Common myeloid progenitor, CD34-positive (primary cell): ENCODE measurements at regions not wholly inside any gene's neighbourhood (a gene's known extent, or its start where the extent isn't known, plus 50 kb on each side); places are given as distances from the start of the nearest gene placed in this dataset.

Experiments used
- CTCF ChIA-PET: fragments of 350-600 bp; sonication (Branson Sonifier 250); formaldehyde crosslinking; loops from one replicate; lab custom pipeline; 2021; ENCODE audit warnings: antibody characterized with exemption; lab: Charles Lee
- POLR2A ChIA-PET: fragments of 350-600 bp; sonication (Branson Sonifier 250); formaldehyde crosslinking; loops from one replicate; lab custom pipeline; 2021; ENCODE audit warnings: antibody characterized with exemption; lab: Charles Lee
- DNase-seq, 3 donors: peaks; one replicate each; pipeline versions ENCODE4 v3.0.0 to v3.0.0-alpha.2; 2013
- H3K27ac ChIP-seq, 2 experiments: 1 replicate in 1 of 2; 2 replicates in 1 of 2; pipeline ENCODE4 v1.7.0; 2013; ENCODE audit warnings: inconsistent platforms in 2 of 2, low read length in 2 of 2, mild to moderate bottlenecking in 2 of 2, low read depth in 1 of 2, moderate library complexity in 1 of 2; ENCODE audit not compliant: severe bottlenecking in 2 of 2, insufficient read depth in 1 of 2, poor library complexity in 1 of 2
- H3K27me3 ChIP-seq, 5 experiments: replicated peaks in 2 of 5; 1 replicate in 3 of 5; 2 replicates in 2 of 5; pipeline versions ENCODE4 v1.6.1 to v1.7.0; 2013; ENCODE audit warnings: low read length in 4 of 5, mild to moderate bottlenecking in 2 of 5, moderate library complexity in 2 of 5, inconsistent platforms in 1 of 5; ENCODE audit not compliant: insufficient read depth in 5 of 5, control insufficient read depth in 4 of 5
- H3K36me3 ChIP-seq, 4 experiments: 1 replicate in 2 of 4; 2 replicates in 2 of 4; pipeline versions ENCODE4 v1.6.1 to v1.7.0; 2013; ENCODE audit warnings: low read length in 3 of 4, control low read depth in 1 of 4, mild to moderate bottlenecking in 1 of 4; ENCODE audit not compliant: control insufficient read depth in 4 of 4, insufficient read depth in 4 of 4
- H3K4me1 ChIP-seq, 4 experiments: 1 replicate in 3 of 4; 2 replicates in 1 of 4; pipeline versions ENCODE4 v1.6.1 to v1.7.1; 2013; ENCODE audit warnings: low read length in 3 of 4, mild to moderate bottlenecking in 3 of 4, control low read depth in 1 of 4, inconsistent platforms in 1 of 4, moderate library complexity in 1 of 4; ENCODE audit not compliant: control insufficient read depth in 4 of 4, insufficient read depth in 4 of 4; ENCODE audit errors: control extremely low read depth in 1 of 4
- H3K4me3 ChIP-seq, 7 experiments: 1 replicate in 4 of 7; 2 replicates in 3 of 7; pipeline versions ENCODE4 v1.5.1 to v1.7.0; 2013; ENCODE audit warnings: mild to moderate bottlenecking in 7 of 7, low read length in 6 of 7, moderate library complexity in 6 of 7, inconsistent platforms in 2 of 7, low read depth in 2 of 7, control low read depth in 1 of 7; ENCODE audit not compliant: insufficient read depth in 4 of 7, control insufficient read depth in 1 of 7; ENCODE audit errors: extremely low read depth in 1 of 7
- H3K9me3 ChIP-seq, 5 experiments: 1 replicate in 4 of 5; 2 replicates in 1 of 5; pipeline versions ENCODE4 v1.6.1 to v1.7.1; 2013; ENCODE audit warnings: low read length in 4 of 5, mild to moderate bottlenecking in 2 of 5, inconsistent platforms in 1 of 5, low read depth in 1 of 5, moderate library complexity in 1 of 5; ENCODE audit not compliant: control insufficient read depth in 4 of 5, insufficient read depth in 2 of 5; ENCODE audit errors: control extremely low read depth in 1 of 5
- WGBS: methylation state at CpG from one replicate; pipeline ENCODE4 v1.1.5; 2013; ENCODE audit not compliant: insufficient coverage; 5-methylcytosine and 5-hydroxymethylcytosine counted together

DNA sequence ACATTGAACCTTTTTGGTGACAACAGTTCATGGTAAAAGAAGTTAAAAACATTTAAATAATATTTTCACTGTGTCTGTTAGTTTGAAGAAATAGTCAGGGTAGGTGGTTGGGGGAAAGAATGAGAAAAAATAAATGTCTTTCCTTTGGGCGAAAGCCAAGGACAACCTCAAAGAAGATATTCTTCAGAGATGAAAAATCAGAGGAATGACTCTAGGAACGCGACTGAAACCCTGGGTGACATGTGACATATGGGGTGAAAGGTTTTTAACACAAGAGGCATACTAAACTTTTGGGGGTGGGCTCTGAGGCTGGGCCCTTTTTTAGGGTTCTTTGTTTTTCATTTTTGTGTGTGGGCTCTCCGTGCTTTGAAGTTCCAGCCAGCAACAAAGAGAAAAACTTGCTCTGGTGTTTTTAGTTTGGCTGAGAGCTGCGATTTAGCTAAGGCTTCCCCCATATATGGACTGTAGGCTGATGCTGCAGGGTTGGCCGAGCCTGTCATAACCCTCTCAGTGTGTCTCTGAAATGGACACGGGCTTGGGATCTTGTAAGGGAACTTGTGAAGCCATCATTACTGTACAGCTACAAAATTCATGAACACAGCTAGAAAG, 610.1 kb upstream of the ARID1B start:
- ChIA-PET CTCF (no interaction called here), POLR2A (no interaction called here)
- H3K27me3 ChIP-seq, result no peaks in the 10 kb centered on the region
- peak overlapping the region; percentile 65 to 71 for H3K27ac ChIP-seq
- peaks cover 0 to 5% (median 2%) of the 10 kb centered on the region in 4 experiments for H3K36me3 ChIP-seq
- H3K4me3 ChIP-seq, result peak overlapping the region in 1 of 7 experiments; percentile 8
- H3K4me1 ChIP-seq, result peaks cover 16 to 60% (median 35%) of the 10 kb centered on the region in 4 experiments
- H3K9me3 ChIP-seq, result no peaks in the 10 kb centered on the region
- DNase-seq, result no peak
- 87% methylated on average over 6 of the region's 7 CpGs for WGBS

DNA sequence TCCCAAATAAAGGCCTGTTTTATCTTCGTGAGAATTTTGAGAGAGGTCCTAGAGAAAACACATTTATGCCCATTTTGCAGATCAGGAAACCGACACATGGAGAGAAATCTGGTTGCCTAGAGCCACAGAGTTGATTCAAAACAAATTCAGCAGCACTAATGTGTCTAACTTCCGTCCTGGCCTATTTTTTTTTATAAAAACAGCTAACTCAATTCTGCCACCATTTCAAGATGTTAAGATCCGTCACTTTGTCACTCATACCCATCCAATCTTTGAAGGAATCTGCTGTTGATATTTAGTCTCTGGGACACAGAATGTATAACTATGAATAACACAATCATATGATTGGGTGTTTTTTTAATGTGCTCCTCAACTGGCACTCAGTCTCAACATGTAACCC, 611.1 kb upstream of the ARID1B start:
- 90% methylated on average over 2 of the region's 4 CpGs for WGBS
- peak overlapping the region in 1 of 2 experiments; percentile 9 for H3K27ac ChIP-seq
- ChIA-PET POLR2A (no interaction called here), CTCF (interaction anchor here (1.3 kb wide), 1 partner anchor 17 kb away, joined by 3 read pairs; no protein-coding TSS in a partner anchor)
- H3K27me3 ChIP-seq, result no peaks in the 10 kb centered on the region
- H3K4me3 ChIP-seq, result no peak overlapping the region
- peaks cover 0 to 5% (median 2%) of the 10 kb centered on the region in 4 experiments for H3K36me3 ChIP-seq
- H3K4me1 ChIP-seq, result peaks cover 23 to 69% (median 41%) of the 10 kb centered on the region in 4 experiments
- no peaks in the 10 kb centered on the region for H3K9me3 ChIP-seq
- no peak for DNase-seq

DNA sequence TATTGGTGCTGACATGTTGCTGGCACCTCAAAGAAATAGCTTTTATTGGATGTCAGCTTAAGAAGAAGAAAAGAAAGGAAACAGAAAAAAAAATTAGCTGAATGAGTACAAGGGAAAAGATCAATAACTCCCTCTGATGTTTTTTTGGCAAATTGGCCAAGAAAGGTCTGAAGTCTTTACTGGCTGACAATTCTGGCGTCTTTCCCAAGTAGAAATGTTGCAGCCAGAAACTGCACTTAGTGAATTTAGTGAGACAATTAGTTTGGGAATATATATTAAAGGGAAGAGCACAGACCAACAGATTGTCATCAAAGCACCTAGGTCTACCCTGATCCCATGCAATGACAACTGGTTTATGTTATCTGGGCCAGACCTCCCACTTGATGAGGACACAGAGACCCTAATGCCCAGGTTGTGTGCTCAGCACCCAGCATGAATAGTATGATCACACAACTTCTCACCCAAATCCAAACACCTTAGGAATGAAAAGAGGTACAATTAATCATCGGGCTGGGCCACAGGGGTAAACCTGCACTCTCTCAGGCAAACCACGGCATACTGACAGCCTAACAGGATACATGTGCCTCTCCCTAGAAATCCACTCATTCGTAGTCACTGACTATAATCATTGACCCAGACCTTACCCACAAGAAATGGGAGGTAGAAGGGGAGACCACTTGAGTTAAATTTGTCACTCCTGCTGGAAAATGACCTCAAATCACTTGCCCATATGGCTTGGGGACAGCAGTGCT, 612.3 kb upstream of the ARID1B start:
- Histone ChIP-seq H3K4me1 (peaks cover 32 to 79% (median 45%) of the 10 kb centered on the region in 4 experiments), H3K27me3 (no peaks in the 10 kb centered on the region), H3K27ac (peak overlapping the region; percentile 14 to 33), H3K9me3 (no peaks in the 10 kb centered on the region), H3K36me3 (peaks cover 0 to 5% (median 2%) of the 10 kb centered on the region in 4 experiments), H3K4me3 (peak overlapping the region in 1 of 7 experiments; percentile 25)
- WGBS, result 46% methylated on average over 4 of the region's 4 CpGs
- peak in 2 of 3 donors; percentile 72 to 83 for DNase-seq
- POLR2A ChIA-PET, result no interaction called here
- CTCF ChIA-PET, result interaction anchor here (1.0 to 1.3 kb wide), 2 partner anchors 18 to 44 kb away, joined by 3 read pairs; no protein-coding TSS in a partner anchor

DNA sequence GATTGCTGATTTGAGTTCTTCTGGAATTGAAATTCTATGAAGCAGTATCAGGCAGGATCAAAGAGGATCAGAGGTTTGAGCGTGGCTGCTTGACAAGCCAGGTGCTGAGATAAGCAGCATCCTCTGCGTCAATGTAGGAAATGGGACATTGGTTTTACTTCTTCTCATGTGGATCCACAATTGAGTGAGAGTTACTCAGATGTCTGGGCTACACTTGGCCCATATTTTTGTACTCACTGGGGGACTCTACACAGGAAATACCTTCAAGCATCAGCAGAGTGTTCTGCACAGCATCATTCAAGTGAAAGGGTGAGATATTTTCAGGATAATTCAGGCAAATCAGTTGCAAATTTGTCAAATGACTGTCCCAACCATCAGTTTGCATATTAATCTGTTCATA, 613.9 kb upstream of the ARID1B start:
- H3K4me1 ChIP-seq, result peaks cover 26 to 87% (median 47%) of the 10 kb centered on the region in 4 experiments
- 55% methylated on average over 2 of the region's 2 CpGs for WGBS
- peaks cover 0 to 4% (median 2%) of the 10 kb centered on the region in 4 experiments for H3K36me3 ChIP-seq
- no peaks in the 10 kb centered on the region for H3K27me3 ChIP-seq
- ChIA-PET POLR2A (no interaction called here), CTCF (interaction anchor here (0.7 kb wide), 1 partner anchor 359 kb away, joined by 3 read pairs; no protein-coding TSS in a partner anchor)
- H3K4me3 ChIP-seq, result peak overlapping the region in 1 of 7 experiments; percentile 14
- peak overlapping the region; percentile 17 to 86 for H3K27ac ChIP-seq
- no peaks in the 10 kb centered on the region for H3K9me3 ChIP-seq
- peak in 2 of 3 donors; percentile 50 to 60 for DNase-seq

- peaks cover 32 to 85% (median 48%) of the 10 kb centered on the region in 4 experiments for H3K4me1 ChIP-seq
- peak in 2 of 3 donors; percentile 73 to 84 for DNase-seq
- H3K27ac ChIP-seq, result peak overlapping the region; percentile 62 to 86
- CTCF ChIA-PET, result interaction anchor here (0.6 to 1.3 kb wide), 2 partner anchors 69 to 771 kb away, joined by 3 to 4 read pairs; no protein-coding TSS in a partner anchor
- H3K36me3 ChIP-seq, result peaks cover 0 to 3% (median 2%) of the 10 kb centered on the region in 4 experiments
- H3K27me3 ChIP-seq, result no peaks in the 10 kb centered on the region
- POLR2A ChIA-PET, result interaction anchor here (0.5 to 0.7 kb wide), 2 partner anchors 28 to 29 kb away, joined by 3 to 5 read pairs; no protein-coding TSS in a partner anchor
- H3K4me3 ChIP-seq, result no peak overlapping the region
- WGBS, result no CpG with 5 or more reads among the region's 3 CpGs
- H3K9me3 ChIP-seq, result no peaks in the 10 kb centered on the region
Observed at GRCh38 chr6:156161471-156161870, 615.7 kb upstream of the ARID1B start.

GRCh38 chr6:156160795-156161165, 616.4 kb upstream of the ARID1B start:
- ChIA-PET POLR2A (interaction anchor here (0.7 kb wide), 2 partner anchors 28 to 257 kb away, joined by 4 to 5 read pairs; no protein-coding TSS in a partner anchor), CTCF (interaction anchor here (1.3 kb wide), 1 partner anchor 70 kb away, joined by 4 read pairs; no protein-coding TSS in a partner anchor)
- Histone ChIP-seq H3K27me3 (no peaks in the 10 kb centered on the region), H3K27ac (peak overlapping the region; percentile 62 to 86), H3K4me3 (no peak overlapping the region), H3K36me3 (peaks cover 0 to 3% (median under 1%) of the 10 kb centered on the region in 4 experiments), H3K4me1 (peaks cover 36 to 89% (median 50%) of the 10 kb centered on the region in 4 experiments), H3K9me3 (no peaks in the 10 kb centered on the region)
- DNase-seq, result peak; percentile 67 to 95 (median 88)
- WGBS, result no CpG with 5 or more reads among the region's 3 CpGs
